ENCODE measurements at regions not wholly inside any gene's neighbourhood (a gene's known extent, or its start where the extent isn't known, plus 50 kb on each side); places are given as distances from the start of the nearest gene placed in this dataset.

DNA sequence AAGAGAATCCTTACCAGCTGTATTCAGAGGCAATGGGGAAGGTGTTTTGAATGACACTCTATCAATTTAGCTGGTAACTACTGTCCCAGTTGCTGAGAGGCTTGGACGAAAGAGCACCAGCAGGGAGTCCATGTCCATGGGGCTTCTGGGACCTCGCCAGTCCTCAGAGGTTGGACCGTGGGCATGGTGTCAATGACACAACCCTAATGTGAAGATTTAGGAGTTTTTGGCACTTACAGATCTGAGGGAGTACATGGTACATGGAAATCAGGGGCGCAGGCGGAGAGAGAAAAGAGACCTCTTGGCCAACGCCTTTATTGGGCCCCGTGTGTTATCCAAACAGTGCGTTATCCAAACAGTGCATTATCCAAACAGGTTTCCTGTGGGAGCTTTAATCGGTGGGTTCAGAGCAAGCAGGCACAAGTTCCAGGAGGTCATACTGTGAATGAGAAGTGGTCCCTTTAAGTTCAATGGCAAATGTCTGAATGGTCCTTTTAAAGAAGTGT is 169.1 kb upstream of the B3GAT1 start:
- no peaks in the 10 kb centered on the region for H3K9me3 Mint-ChIP-seq
- H3K36me3 Mint-ChIP-seq = no peaks in the 10 kb centered on the region
- H3K4me1 Mint-ChIP-seq = peaks cover 28% of the 10 kb centered on the region
- ATAC-seq = no peak
- H3K27me3 Mint-ChIP-seq = peaks cover 37% of the 10 kb centered on the region
- no peak overlapping the region for H3K4me3 Mint-ChIP-seq
- no peak overlapping the region for H3K27ac Mint-ChIP-seq

DNA sequence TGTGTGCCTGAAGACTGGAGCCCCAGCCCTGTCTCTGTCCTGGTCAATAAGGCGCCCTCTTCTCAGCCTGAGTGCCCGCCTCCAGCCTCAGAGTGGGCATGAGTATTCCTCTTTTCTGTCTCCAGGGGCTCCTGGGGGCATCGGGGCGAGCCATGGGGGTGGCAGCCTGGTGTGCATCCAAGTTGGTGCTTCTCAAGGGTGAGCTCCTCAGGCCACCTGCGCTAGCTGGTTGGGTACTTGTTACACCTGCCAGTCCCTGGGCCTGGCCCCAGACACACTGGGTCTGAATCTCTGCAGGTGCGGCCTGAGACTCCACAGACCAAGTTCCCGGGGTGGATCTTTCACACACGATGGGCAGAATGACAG is 168.6 kb upstream of the B3GAT1 start:
- H3K4me3 Mint-ChIP-seq = no peak overlapping the region
- ATAC-seq = no peak
- no peak overlapping the region for H3K27ac Mint-ChIP-seq
- peaks cover 37% of the 10 kb centered on the region for H3K27me3 Mint-ChIP-seq
- peaks cover 28% of the 10 kb centered on the region for H3K4me1 Mint-ChIP-seq
- H3K9me3 Mint-ChIP-seq = no peaks in the 10 kb centered on the region
- H3K36me3 Mint-ChIP-seq = no peaks in the 10 kb centered on the region

DNA sequence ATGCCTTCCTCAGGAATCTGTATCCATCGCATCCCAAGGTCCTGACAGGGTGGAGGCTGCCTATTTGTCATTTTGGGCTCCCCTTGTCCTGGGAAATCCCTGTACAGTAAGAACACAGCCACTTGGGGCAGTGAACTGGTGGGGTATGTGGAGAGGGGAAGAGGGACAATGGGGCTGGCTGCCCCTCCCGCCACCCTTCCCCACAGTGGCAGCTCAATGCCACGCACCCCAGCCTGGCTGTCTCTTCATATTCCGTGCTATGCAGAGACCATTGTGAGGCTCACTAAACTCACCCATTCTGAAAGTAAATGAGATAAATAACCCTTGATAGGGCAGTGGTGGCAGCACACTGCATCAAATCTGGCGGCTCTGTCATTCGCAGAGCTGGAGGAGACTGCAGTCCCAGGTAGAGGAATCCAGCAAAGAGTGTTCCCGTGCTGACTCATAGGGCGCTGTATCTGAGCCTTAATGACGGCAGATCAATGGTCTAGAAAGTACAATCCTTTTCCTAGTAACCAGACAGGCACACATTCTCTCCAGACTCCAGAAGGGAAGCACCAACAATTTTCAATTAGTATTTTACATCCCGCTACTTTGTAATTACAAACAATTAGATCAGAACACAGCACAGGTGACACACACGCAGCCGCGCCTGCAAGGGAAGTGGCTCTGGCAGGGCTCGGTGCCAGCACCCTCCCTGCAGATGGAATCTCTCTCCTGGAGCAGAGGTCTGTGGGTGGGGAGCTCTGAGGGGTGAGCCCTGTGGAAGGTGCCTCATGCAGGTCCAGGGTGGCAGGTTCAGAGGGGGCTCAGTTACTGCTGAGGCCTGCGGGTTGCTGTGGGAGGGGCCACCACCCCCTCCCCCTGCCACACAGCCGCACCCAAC is 167.9 kb upstream of the B3GAT1 start:
- H3K9me3 Mint-ChIP-seq = no peaks in the 10 kb centered on the region
- no peak overlapping the region for H3K4me3 Mint-ChIP-seq
- peaks cover 23% of the 10 kb centered on the region for H3K4me1 Mint-ChIP-seq
- H3K36me3 Mint-ChIP-seq = no peaks in the 10 kb centered on the region
- no peak overlapping the region for H3K27ac Mint-ChIP-seq
- H3K27me3 Mint-ChIP-seq = peaks cover 37% of the 10 kb centered on the region
- ATAC-seq = peak; percentile 3

DNA sequence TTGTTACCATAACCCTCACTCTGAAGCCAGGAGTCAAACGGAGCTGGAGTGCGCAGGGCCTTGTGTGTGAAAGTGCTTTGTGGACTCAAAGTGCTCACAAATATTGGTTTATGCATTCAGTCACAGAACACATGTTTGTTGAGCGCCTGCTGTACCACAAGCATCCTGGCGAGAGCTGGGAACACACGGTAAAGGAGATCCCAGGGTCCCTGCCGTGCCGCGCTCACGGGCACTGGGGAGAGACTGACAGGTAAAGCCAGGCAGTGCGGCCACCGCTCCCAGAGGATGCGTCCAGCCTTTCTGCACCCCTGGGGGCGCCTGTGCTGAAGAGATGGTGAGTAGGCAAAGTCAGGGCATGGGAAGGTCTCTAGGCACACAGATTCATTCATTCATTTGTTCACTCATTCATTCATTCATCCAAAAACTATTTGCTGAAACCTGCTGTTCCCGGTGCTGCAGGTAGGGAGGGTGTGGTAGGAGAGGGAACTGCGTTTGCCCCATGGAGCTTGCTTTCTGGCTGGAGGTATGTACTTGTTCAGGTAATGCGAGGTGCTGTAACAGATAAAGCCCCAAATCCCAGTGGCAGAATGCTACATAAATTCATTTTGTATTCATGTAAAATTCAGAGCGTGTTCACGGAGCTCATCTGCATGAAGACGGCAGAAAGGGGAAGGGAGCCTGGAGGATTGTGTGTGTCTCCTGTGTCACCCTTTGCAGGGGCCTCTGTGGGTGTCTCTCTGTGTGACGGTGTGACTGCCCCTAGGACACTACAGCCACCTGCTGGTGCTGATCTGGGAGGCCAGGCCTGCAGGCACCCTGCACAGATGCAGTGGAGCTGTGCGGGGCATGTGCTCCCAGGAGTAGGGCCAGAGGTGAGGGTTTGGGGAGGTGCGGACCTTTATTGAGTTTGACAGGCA is 167.0 kb upstream of the B3GAT1 start:
- H3K4me3 Mint-ChIP-seq = no peak overlapping the region
- H3K27me3 Mint-ChIP-seq = peaks cover 36% of the 10 kb centered on the region
- no peaks in the 10 kb centered on the region for H3K36me3 Mint-ChIP-seq
- no peak overlapping the region for H3K27ac Mint-ChIP-seq
- no peaks in the 10 kb centered on the region for H3K9me3 Mint-ChIP-seq
- no peak for ATAC-seq
- H3K4me1 Mint-ChIP-seq = peaks cover 14% of the 10 kb centered on the region

DNA sequence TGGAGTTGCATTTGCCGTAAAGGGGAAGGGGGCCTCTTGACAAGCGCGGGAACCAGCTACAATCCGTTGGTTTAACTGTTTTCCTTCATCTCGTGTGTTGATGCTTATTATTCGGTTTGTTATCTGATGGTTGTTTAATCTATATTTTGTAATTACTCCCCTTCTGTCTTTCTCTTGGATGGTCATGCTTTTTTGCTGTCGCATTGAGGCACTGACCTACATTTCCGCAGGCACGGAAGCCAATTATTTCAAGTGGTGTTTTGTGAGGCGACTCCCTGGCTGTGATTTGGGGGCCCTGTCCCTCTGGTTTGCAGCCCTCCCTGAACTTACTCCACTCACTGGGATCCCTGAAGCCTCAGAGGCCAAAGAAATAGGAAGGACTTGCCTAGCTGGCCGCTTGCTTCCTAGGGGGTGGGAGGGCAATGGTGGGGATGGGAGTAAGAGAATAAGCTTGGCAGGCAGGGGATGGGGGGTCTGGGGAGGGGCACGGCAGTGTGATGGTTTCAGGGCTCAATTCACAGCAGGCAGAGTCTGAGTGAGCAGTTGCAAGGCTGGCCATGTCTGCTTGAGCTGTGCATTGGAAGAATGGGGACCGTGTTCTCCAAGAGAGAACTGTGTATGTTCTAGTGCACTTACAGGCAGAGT is 165.8 kb upstream of the B3GAT1 start:
- Mint-ChIP-seq H3K27ac (no peak overlapping the region), H3K4me3 (no peak overlapping the region), H3K36me3 (no peaks in the 10 kb centered on the region), H3K4me1 (peaks cover 2% of the 10 kb centered on the region), H3K9me3 (no peaks in the 10 kb centered on the region), H3K27me3 (peaks cover 25% of the 10 kb centered on the region)
- ATAC-seq = no peak

DNA sequence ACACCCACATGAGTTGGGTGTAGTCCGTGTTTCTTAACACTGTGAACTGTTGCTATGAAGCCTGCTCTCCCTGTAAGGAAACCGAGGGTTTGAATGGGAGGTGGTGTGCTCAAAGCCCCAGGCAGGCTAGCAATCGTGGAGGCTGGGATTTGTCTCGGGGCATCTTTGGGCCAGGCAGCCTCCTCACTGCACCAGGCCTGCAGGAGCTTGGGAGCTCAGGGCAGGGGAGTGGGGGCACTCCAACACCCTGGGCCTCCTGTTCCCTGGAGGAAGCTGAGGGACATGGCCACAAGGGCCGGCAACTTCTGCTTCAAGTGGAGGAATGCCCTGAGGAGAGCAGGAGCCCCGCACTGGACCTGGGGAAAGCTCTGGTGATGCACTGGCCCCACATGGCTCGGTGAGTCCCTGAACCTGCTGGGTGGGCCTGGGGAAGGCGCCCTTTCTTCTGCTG is 164.7 kb upstream of the B3GAT1 start:
- ATAC-seq = no peak
- H3K27ac Mint-ChIP-seq = no peak overlapping the region
- no peak overlapping the region for H3K4me3 Mint-ChIP-seq
- H3K27me3 Mint-ChIP-seq = peaks cover 25% of the 10 kb centered on the region
- H3K36me3 Mint-ChIP-seq = no peaks in the 10 kb centered on the region
- H3K9me3 Mint-ChIP-seq = no peaks in the 10 kb centered on the region
- no peaks in the 10 kb centered on the region for H3K4me1 Mint-ChIP-seq

DNA sequence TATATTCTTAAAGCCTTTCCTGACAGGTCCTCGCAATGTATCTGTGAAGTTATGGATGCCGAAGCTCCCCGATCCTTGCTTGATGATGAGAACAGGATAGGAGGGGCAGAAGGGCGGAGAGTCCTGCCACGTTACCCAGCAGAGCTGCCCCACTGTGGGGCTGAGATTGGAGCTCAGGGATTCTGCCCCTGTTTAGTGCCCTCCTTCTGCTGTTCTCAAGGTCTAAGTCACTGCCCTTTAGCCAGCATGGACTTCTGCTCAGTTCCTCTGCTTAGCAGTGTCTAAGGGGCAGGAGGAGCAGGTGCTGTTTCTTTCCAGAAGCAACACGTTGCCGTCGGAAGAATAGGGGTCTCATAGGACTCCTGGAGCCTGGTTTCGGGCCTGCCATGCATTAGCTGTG is 164.2 kb upstream of the B3GAT1 start:
- Mint-ChIP-seq H3K4me1 (no peaks in the 10 kb centered on the region), H3K27ac (no peak overlapping the region), H3K9me3 (no peaks in the 10 kb centered on the region), H3K36me3 (no peaks in the 10 kb centered on the region), H3K4me3 (no peak overlapping the region), H3K27me3 (peaks cover 25% of the 10 kb centered on the region)
- ATAC-seq = no peak

DNA sequence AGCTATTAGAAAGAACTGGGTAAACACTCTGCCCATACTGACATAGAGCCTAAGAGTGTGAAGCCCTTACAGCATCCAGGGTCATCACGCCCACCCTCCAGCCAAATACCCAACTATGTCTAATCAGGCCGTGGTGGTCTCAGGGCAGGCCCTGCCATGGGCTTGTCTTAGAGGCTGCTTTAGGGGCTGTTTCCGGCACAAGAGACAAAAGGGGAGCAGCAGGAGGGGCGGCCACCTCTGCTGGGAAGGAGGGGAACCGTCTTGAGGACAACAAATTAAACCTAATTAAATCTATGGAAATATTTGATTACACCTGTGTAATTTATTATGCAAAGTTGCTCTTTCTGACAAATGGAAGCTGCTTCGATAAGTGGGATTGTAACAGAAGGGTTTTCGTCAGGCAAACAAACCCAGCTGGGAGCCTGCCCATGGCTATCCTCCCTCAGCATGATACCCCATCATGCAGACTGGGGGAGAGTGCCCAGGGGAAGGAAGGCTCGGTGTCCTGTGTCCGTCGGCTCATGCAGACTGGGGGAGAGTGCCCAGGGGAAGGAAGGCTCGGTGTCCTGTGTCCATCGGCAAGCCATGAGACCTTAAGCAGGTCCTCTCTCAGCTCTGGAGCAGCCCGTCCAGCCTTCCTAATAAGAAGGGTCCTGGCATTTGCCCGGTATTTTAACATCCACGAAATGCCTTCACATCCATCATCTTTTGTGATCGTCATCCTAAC is 163.6 kb upstream of the B3GAT1 start:
- no peak for ATAC-seq
- no peaks in the 10 kb centered on the region for H3K36me3 Mint-ChIP-seq
- H3K4me1 Mint-ChIP-seq = no peaks in the 10 kb centered on the region
- H3K4me3 Mint-ChIP-seq = no peak overlapping the region
- H3K9me3 Mint-ChIP-seq = no peaks in the 10 kb centered on the region
- H3K27ac Mint-ChIP-seq = no peak overlapping the region
- peaks cover 25% of the 10 kb centered on the region for H3K27me3 Mint-ChIP-seq

DNA sequence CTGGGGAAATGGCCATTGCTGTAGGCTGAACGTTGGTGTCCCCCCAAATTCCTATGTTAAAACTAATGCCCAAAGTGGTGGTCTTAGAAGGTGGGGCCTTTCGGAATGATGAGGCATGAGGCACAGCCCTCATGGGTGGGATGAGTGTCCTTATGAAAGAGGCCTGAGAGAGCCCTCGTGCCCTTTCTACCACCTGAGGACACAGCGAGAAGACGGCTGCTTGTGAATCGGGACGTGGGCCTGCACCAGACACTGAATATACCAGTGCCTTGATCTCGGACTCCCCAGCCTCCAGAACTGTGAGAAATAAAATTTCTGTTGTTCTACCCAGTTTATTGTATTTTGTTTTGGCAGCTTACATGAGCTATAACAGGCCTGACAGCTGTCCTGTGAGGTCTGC is 162.9 kb upstream of the B3GAT1 start:
- Mint-ChIP-seq H3K4me3 (no peak overlapping the region), H3K27ac (no peak overlapping the region), H3K4me1 (no peaks in the 10 kb centered on the region), H3K9me3 (no peaks in the 10 kb centered on the region), H3K36me3 (no peaks in the 10 kb centered on the region), H3K27me3 (peaks cover 17% of the 10 kb centered on the region)
- no peak for ATAC-seq

DNA sequence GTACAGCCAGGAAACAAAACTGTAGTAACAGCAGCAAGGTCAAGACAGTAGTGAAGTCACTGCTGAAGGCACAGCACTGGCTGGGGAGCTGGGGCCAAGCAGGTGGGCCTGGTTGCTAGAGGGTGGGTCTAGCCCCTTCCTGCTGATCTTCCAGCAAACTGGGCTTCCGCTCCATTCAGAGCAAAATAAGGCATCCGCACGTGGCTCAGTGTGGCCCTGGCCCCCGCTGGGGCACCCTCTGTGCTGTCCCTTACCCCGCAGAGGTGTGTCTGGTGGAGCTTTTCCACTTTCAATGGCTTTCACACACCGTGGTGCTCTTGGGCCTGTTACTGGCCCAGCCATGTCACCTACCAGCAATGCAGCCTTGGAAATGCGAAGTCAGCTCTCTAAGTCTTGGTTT is 162.4 kb upstream of the B3GAT1 start:
- no peak overlapping the region for H3K27ac Mint-ChIP-seq
- no peak for ATAC-seq

DNA sequence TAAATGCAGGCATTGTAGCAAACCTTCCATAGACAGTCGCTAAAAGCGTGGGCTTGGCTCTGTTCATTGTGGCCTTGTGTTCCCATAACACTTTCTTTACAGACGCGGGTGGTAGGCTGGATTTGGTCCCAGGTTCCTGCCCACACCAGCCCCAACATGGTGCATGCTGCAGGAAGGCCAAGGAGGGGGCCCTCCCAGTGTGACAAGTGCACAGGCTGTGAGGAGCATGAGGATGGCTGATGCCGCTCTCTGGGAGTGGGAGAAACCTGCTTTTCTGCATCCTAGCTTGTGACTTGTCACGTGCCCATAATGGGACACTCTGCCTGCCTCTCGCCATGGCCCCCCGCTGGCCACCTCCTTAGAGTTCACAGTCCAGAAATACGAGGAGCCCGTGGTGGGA is 161.8 kb upstream of the B3GAT1 start:
- no peak for ATAC-seq
- Mint-ChIP-seq H3K9me3 (no peaks in the 10 kb centered on the region), H3K27me3 (peaks cover 14% of the 10 kb centered on the region), H3K4me1 (no peaks in the 10 kb centered on the region), H3K27ac (no peak overlapping the region), H3K36me3 (no peaks in the 10 kb centered on the region), H3K4me3 (no peak overlapping the region)

More for the DNA sequence above, 162.4 kb upstream of the B3GAT1 start:
- Mint-ChIP-seq H3K36me3 (no peaks in the 10 kb centered on the region), H3K4me3 (no peak overlapping the region), H3K27me3 (peaks cover 14% of the 10 kb centered on the region), H3K9me3 (no peaks in the 10 kb centered on the region), H3K4me1 (no peaks in the 10 kb centered on the region)

DNA sequence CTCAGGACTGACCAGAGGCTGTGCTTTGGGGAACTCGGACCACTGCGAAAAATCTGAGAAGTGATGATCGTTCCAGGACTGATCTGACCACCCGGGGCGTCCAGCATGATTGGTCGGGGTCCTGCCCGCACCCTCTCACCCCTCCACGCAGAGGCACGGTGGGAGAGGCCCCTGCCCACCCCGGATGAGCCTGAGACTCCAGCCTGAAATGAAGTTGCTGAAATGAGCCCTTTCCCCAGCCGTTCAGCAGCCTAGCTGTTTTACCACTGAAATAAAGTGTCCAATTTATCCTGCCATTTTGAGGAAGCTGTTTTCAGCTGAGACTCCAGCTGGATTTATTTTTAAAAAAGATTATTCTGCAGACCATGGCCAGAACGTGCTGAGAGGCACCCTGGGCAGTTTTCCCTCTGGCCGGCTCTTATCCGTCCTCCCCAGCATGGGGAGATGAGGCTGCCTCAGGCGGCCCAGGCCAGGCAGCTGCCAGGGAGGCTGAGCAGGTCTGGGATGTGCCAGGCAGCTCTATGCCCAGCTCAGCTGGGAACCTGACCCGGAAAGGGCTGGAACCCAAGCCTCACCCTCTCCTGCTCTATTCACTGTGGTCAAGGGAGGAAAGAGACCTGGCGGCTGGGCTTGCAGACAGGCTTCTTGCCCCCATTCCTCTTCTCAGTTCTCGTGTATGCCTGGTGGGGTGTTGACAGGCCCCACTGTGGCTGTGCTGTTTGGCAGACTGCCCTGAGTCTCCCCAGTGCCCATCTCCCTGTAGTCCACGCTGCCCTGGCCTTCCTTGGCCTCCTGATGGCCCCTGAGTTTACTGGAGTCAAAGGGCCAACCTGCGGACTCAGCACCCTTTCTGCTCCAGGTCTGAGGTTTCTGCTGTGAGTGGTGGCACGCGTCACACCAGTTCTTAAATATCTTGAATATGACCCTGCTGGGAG is 161.0 kb upstream of the B3GAT1 start:
- Mint-ChIP-seq H3K27me3 (peaks cover 5% of the 10 kb centered on the region), H3K27ac (no peak overlapping the region), H3K4me1 (no peaks in the 10 kb centered on the region), H3K9me3 (no peaks in the 10 kb centered on the region), H3K36me3 (no peaks in the 10 kb centered on the region), H3K4me3 (no peak overlapping the region)
- ATAC-seq = peak; percentile 31

DNA sequence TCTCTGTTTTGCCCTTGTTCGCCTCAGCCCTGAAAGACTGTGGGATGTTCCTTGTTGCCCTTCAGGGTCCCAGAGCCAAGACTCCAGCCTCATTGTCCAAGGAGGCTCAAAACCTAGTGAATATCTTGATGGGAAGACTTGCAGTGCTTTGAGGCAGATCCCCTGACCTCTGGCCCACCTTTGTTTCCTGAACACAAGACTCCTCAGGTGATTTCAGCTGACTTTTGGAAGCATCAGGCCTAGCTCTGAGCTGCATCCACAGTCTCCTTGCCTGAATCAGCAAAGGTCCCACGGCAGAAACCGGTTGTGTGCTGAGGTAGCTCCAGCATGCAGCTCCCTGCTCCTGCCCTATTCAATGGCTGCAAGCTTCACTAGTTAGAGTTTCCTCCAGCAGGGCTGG is 159.3 kb upstream of the B3GAT1 start:
- Mint-ChIP-seq H3K9me3 (no peaks in the 10 kb centered on the region), H3K4me1 (no peaks in the 10 kb centered on the region), H3K36me3 (no peaks in the 10 kb centered on the region), H3K27ac (no peak overlapping the region), H3K27me3 (no peaks in the 10 kb centered on the region), H3K4me3 (no peak overlapping the region)
- ATAC-seq = no peak

DNA sequence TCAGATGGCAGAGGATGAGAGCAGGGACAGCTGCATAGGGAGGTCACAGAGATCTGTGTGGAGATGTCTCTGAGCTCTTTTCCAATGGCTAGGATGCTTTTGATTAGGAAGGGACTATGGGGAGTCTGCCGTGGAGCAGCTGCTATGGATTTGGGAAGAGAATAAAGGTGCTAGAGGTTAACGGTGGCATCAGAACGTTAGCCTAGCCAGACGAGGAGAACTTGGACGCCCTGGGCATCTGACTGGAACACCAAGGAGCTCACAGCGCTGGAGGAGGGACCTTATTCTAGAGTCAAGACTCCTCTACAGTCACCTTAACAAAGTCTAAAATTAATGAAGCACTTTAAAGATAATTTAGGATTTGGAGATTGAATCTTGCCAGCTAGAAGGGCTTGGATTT is 157.2 kb upstream of the B3GAT1 start:
- H3K36me3 Mint-ChIP-seq = no peaks in the 10 kb centered on the region
- no peaks in the 10 kb centered on the region for H3K4me1 Mint-ChIP-seq
- H3K4me3 Mint-ChIP-seq = no peak overlapping the region
- H3K9me3 Mint-ChIP-seq = no peaks in the 10 kb centered on the region
- no peak overlapping the region for H3K27ac Mint-ChIP-seq
- ATAC-seq = no peak
- no peaks in the 10 kb centered on the region for H3K27me3 Mint-ChIP-seq

All from stimulated activated memory B cell treated with anti-CD40 and anti-IgM and Interleukin-4, amounts not matched to agents 10 μg/mL and 1 μg/mL and 100 μg/mL, for 72 hours (primary cell).